ENCODE measurements at regions not wholly inside any gene's neighbourhood (a gene's known extent, or its start where the extent isn't known, plus 50 kb on each side); places are given as distances from the start of the nearest gene placed in this dataset.
A peak's percentile ranks its signal among the peaks of the same experiment; 100 is the strongest.
"Not testable (repeated sequence)": the region's sequence is repeated elsewhere in the genome, so short reads cannot be mapped to it uniquely, and the experiment has no call there.

DNA sequence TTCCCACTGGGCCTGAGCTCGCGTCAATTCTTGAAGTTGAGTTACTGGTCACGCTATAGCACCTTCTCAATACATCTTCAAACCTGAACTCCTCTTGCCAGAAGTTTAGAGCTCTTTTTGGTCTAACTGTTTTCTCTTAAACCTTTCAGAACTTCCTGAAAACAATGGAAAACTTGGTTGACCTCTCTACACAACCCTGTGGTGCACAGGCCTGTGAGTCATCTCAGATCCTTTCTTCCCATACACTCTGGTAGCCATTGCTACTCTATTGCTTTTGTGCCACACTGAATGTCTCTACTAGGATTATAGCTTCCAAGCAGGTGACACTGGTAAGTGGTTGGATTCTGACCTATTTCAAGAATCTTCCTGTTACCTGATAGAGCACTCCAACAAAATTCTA is 321.5 kb upstream of the FSIP2 start:
- ATAC-seq, result no peak
- intact Hi-C loops (cut with DNase I, micrococcal nuclease), result no loop called here
- no peaks in the 10 kb centered on the region for H3K9me3 ChIP-seq

DNA sequence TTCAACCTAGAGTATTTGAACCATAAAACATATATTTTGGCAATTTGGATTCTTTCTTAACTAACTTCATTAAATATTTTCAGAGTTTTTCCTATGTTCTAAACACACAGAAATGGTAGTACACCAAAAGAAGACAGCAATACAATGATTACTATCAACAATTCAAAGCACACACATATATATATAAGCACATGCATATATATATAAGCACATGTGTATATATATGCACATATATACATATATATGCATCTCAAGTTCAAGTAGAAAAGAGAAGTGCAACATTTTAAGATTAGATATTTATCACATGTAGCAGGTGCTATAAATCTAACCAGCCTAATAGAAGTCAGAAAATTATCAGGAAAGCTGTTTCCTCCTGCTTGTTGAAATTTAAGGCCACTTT is 320.9 kb upstream of the FSIP2 start:
- H3K4me3 ChIP-seq, result no peak overlapping the region
- intact Hi-C loops (cut with DNase I, micrococcal nuclease), result no loop called here
- H3K9me3 ChIP-seq, result no peaks in the 10 kb centered on the region
- H3K4me1 ChIP-seq (ENCODE audit: low read depth), result no peaks in the 10 kb centered on the region
- no peaks in the 10 kb centered on the region for H3K36me3 ChIP-seq (ENCODE audit: low read depth)
- TF ChIP-seq, protein P1, sequence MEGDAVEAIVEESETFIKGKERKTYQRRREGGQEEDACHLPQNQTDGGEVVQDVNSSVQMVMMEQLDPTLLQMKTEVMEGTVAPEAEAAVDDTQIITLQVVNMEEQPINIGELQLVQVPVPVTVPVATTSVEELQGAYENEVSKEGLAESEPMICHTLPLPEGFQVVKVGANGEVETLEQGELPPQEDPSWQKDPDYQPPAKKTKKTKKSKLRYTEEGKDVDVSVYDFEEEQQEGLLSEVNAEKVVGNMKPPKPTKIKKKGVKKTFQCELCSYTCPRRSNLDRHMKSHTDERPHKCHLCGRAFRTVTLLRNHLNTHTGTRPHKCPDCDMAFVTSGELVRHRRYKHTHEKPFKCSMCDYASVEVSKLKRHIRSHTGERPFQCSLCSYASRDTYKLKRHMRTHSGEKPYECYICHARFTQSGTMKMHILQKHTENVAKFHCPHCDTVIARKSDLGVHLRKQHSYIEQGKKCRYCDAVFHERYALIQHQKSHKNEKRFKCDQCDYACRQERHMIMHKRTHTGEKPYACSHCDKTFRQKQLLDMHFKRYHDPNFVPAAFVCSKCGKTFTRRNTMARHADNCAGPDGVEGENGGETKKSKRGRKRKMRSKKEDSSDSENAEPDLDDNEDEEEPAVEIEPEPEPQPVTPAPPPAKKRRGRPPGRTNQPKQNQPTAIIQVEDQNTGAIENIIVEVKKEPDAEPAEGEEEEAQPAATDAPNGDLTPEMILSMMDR (IDR thresholded peaks at IDR 0.05), result no peak
- no peak for ATAC-seq
- no peak for DNase-seq

More for the DNA sequence above, 321.5 kb upstream of the FSIP2 start:
- no peaks in the 10 kb centered on the region for H3K36me3 ChIP-seq (ENCODE audit: low read depth)
- DNase-seq, result no peak
- H3K4me1 ChIP-seq (ENCODE audit: low read depth), result no peaks in the 10 kb centered on the region
- TF ChIP-seq, protein P1 (IDR thresholded peaks at IDR 0.05), result no peak
- no peak overlapping the region for H3K4me3 ChIP-seq

DNA sequence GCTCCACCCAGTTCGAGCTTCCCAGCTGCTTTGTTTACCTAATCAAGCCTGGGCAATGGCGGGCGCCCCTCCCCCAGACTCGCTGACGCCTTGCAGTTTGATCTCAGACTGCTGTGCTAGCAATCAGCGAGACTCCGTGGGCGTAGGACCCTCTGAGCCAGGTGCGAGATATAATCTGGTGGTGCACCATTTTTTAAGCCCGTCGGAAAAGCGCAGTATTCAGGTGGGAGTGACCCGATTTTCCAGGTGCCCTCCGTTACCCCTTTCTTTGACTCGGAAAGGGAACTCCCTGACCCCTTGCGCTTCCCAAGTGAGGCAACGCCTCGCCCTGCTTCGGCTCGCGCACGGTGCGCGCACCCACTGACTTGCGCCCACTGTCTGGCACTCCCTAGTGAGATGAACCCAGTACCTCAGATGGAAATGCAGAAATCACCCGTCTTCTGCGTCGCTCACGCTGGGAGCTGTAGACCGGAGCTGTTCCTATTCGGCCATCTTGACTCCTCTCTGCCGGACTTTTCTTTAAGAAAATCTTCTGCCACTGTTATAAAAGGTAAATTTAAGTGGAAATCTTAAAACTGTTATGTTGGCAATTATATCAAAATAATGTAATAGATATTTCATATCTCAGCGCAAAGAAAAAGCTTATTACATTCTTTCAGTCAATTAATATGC is 313.5 kb upstream of the FSIP2 start:
- ATAC-seq; H3K9me3 ChIP-seq; intact Hi-C loops (cut with DNase I, micrococcal nuclease); H3K36me3 ChIP-seq (ENCODE audit: low read depth); H3K4me3 ChIP-seq; H3K4me1 ChIP-seq (ENCODE audit: low read depth): not testable (repeated sequence)
- DNase-seq, result peak in 2 of 3 donors; percentile 24 to 34

DNA sequence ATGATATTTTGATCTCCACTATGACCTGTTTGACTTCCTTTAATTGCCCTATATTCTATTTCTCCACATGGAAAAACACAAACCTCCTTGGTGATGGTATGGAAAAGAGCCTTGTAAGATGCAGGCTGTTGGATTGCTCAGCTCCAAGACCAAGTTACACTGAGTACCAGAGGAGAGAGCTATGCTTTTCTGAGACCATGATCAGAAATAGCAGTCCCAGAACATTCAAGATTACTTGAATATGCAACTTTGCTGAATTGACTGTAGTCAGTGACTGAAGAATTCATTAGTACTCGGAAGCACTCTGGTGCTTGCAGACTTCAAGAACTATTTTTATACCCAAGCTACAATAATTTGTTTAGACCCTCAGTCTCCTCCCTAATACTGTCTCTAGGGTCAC is 310.6 kb upstream of the FSIP2 start:
- no peaks in the 10 kb centered on the region for H3K4me1 ChIP-seq (ENCODE audit: low read depth)
- no peaks in the 10 kb centered on the region for H3K36me3 ChIP-seq (ENCODE audit: low read depth)
- no peaks in the 10 kb centered on the region for H3K9me3 ChIP-seq
- TF ChIP-seq, protein P1 (IDR thresholded peaks at IDR 0.05), result no peak
- no peak overlapping the region for H3K4me3 ChIP-seq
- intact Hi-C loops (cut with DNase I, micrococcal nuclease), result no loop called here
- ATAC-seq, result no peak
- DNase-seq, result no peak

DNA sequence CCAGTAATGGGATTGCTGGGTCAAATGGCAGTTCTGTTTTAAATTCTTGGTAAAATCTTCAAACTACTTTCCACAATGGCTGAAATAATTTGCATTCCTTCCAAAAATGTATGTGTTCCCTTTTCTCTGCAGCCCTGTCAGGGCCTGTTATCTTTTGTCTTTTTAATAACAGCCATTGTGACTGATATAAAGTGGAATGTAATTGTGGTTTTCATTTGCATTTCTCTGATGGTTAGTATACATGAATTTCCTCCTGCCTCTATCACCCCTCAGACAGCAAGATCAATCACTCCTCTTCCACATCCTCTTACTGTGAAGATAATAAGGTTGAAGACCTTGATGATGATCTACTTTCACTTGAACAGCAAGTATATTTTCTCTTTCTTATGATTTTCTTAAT is 304.8 kb upstream of the FSIP2 start:
- H3K9me3 ChIP-seq, result no peaks in the 10 kb centered on the region
- intact Hi-C loops (cut with DNase I, micrococcal nuclease), result no loop called here
- H3K36me3 ChIP-seq (ENCODE audit: low read depth), result no peaks in the 10 kb centered on the region
- H3K4me3 ChIP-seq, result no peak overlapping the region
- no peaks in the 10 kb centered on the region for H3K4me1 ChIP-seq (ENCODE audit: low read depth)
- DNase-seq (no peak), ATAC-seq (no peak)
- TF ChIP-seq, protein P1 (IDR thresholded peaks at IDR 0.05), result no peak

DNA sequence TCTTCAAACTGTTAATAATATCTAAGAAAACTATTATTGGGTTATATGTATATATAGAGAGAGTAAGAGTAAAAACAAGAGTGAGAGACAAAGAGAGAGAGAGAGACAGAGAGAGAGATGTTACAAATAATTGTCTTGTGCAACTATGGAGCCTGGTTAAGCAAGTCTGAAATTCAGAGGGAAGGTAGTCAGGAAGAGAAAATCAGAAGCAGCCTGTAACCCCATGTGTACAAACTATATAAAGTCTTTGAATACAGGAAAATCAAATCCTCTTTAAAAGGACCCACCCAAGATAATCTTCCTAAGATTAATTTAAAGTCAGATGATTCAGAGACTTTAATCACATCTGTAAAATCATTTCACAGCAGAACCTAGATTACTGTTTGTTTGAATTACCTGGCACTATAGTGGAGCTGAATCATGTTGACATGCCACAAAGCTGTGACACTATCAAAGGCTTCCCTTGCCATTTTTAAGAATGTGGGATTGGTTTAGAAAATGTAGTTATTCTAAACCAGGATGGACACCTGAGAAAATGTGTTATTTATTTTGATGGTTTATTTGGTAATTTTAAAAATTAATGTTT is 301.7 kb upstream of the FSIP2 start:
- DNase-seq, result no peak
- Histone ChIP-seq H3K9me3 (no peaks in the 10 kb centered on the region), H3K4me3 (no peak overlapping the region), H3K4me1 (ENCODE audit: low read depth) (no peaks in the 10 kb centered on the region), H3K36me3 (ENCODE audit: low read depth) (no peaks in the 10 kb centered on the region)
- TF ChIP-seq, protein P1 (IDR thresholded peaks at IDR 0.05), result no peak
- no peak for ATAC-seq
- intact Hi-C loops (cut with DNase I, micrococcal nuclease), result no loop called here
